ENCODE measurements at regions not wholly inside any gene's neighbourhood (a gene's known extent, or its start where the extent isn't known, plus 50 kb on each side); places are given as distances from the start of the nearest gene placed in this dataset.

DNA sequence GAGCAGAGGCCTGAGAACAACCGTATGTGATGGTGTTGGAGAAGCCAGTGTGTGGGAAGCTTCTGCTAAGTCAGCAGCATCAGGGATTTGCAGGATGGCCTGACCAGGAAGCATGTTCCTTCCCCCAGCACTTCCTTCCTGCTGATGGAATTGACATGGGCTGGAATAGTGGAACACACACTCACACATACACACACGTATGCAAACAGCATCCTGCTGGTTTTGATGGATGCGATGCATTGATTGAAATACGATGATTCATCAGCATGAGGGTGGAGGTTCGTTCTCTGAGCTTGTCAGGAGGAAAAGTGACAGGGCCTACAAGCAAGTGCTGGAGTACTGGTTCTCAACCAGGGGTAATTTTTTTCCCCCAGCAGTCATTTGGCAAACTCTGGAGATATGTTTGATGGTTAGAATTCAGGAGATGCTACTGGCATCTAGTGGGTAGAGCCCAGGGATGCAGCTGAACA is 229.1 kb downstream of the NFATC2 start:
- ATAC-seq, result no peak
- intact Hi-C loops (cut with micrococcal nuclease), result no loop called here
- ChIA-PET CTCF (interaction anchor here (0.8 to 2.8 kb wide), 6 partner anchors 92 to 519 kb away, joined by 3 to 8 read pairs (median 4); no protein-coding TSS in a partner anchor), POLR2A (no interaction called here)
- DNase-seq, result no peak
- Mint-ChIP-seq H3K27me3 (peaks cover 4% of the 10 kb centered on the region), H3K36me3 (ENCODE audit: low read depth) (no peaks in the 10 kb centered on the region), H3K27ac (no peak overlapping the region), H3K9me3 (peaks cover 6% of the 10 kb centered on the region), H3K4me1 (ENCODE audit: low read depth) (peaks cover 4% of the 10 kb centered on the region), H3K4me3 (no peak overlapping the region)
- TF ChIP-seq, protein P1, sequence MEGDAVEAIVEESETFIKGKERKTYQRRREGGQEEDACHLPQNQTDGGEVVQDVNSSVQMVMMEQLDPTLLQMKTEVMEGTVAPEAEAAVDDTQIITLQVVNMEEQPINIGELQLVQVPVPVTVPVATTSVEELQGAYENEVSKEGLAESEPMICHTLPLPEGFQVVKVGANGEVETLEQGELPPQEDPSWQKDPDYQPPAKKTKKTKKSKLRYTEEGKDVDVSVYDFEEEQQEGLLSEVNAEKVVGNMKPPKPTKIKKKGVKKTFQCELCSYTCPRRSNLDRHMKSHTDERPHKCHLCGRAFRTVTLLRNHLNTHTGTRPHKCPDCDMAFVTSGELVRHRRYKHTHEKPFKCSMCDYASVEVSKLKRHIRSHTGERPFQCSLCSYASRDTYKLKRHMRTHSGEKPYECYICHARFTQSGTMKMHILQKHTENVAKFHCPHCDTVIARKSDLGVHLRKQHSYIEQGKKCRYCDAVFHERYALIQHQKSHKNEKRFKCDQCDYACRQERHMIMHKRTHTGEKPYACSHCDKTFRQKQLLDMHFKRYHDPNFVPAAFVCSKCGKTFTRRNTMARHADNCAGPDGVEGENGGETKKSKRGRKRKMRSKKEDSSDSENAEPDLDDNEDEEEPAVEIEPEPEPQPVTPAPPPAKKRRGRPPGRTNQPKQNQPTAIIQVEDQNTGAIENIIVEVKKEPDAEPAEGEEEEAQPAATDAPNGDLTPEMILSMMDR (IDR thresholded peaks at IDR 0.05), result no peak

DNA sequence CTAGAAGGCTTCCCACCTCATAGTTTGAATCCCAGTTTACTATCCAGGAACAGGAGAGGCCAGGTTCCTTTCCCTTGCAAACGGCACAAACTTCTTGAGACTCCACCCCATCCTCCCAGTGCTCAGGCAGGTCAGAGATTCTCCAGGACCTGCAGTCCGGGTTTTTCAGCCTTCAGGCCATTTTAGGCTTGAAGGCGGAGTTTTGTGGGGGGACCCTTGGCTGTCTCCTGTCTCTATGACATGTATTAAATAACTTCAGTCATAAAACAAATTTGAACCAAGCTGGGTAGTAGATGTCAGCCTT is 230.1 kb downstream of the NFATC2 start:
- no peak for DNase-seq
- TF ChIP-seq, protein P1 (IDR thresholded peaks at IDR 0.05), result no peak
- ChIA-PET CTCF (interaction anchor here (0.8 to 2.8 kb wide), 5 partner anchors 297 to 518 kb away, joined by 3 to 8 read pairs (median 5); no protein-coding TSS in a partner anchor), POLR2A (no interaction called here)
- no peaks in the 10 kb centered on the region for H3K4me1 Mint-ChIP-seq (ENCODE audit: low read depth)
- H3K4me3 Mint-ChIP-seq, result no peak overlapping the region
- H3K27me3 Mint-ChIP-seq, result peaks cover 4% of the 10 kb centered on the region
- no peak overlapping the region for H3K27ac Mint-ChIP-seq
- H3K9me3 Mint-ChIP-seq, result peaks cover 6% of the 10 kb centered on the region
- ATAC-seq, result no peak
- intact Hi-C loops (cut with micrococcal nuclease), result no loop called here
- H3K36me3 Mint-ChIP-seq (ENCODE audit: low read depth), result no peaks in the 10 kb centered on the region

DNA sequence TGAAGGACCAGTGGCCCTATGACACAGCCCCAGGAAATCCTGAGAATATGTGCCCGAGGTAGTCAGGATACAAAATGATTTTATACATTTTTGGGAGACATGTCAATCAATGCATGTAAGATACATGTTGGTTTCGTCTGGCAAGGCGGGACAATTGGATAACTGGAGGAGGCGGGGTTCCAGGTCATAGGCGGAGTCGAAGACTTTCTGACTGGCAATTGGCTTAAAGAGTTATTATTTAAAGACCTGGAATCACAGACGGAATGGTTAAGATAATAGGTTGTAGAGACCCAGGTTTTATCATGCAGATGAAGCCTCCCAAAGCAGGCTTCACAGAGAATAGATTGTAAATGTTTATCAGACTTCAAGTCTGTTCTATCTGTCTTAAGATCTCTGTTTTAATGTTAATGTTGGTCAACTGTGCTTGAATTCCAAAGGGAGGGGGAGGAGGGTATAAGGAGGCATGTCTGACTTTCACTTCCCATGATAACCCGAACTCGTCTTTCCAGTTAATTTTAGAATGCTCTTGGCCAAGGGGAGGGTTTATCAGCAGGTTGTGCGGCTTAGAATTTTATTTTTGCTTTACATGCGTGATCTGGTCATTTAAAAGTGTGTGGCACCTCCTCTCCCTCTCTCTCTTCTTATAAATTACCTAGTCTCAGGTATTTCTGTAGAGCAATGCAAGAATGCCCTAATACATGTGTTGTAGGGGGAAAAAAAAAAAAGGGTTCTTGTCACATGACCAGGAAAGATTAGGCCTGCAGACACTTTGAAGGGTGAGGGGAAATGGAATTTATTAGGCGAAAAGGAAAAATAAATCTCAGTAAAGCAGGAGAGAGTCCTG is 230.7 kb downstream of the NFATC2 start:
- intact Hi-C loops (cut with micrococcal nuclease), result no loop called here
- POLR2A ChIA-PET, result interaction anchor here (1.7 kb wide), 1 partner anchor 325 kb away, joined by 5 read pairs; no protein-coding TSS in a partner anchor
- no peak overlapping the region for H3K27ac Mint-ChIP-seq
- H3K27me3 Mint-ChIP-seq, result peaks cover 6% of the 10 kb centered on the region
- DNase-seq, result no peak
- peaks cover 6% of the 10 kb centered on the region for H3K9me3 Mint-ChIP-seq
- peaks cover 3% of the 10 kb centered on the region for H3K4me1 Mint-ChIP-seq (ENCODE audit: low read depth)
- CTCF ChIA-PET, result interaction anchor here (2.8 kb wide), 1 partner anchor 324 kb away, joined by 8 read pairs; no protein-coding TSS in a partner anchor
- H3K4me3 Mint-ChIP-seq, result no peak overlapping the region
- H3K36me3 Mint-ChIP-seq (ENCODE audit: low read depth), result no peaks in the 10 kb centered on the region
- TF ChIP-seq, protein P1 (IDR thresholded peaks at IDR 0.05), result no peak
- no peak for ATAC-seq

DNA sequence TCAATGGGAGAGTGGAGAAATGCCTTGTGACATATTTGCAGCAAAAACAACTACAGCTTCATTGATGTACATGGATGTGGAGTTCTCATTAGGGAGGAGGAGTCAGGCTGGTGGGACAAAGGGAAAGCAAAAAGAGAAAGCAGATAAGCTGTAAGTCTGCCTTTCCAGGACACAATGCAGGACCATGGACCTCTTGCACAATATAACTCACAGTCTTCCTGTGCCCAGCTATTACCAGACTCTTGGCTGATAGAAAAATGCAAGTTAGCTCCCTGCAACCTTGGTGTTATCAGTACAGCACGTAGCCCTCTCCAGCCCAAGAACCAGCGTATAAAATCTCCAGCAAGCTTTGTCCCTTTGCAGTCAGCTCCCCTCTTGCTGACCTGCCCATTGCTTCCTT is 232.3 kb downstream of the NFATC2 start:
- Mint-ChIP-seq H3K9me3 (no peaks in the 10 kb centered on the region), H3K27me3 (peaks cover 9% of the 10 kb centered on the region), H3K4me3 (no peak overlapping the region), H3K4me1 (ENCODE audit: low read depth) (peaks cover 3% of the 10 kb centered on the region), H3K36me3 (ENCODE audit: low read depth) (no peaks in the 10 kb centered on the region), H3K27ac (no peak overlapping the region)
- ATAC-seq, result no peak
- intact Hi-C loops (cut with micrococcal nuclease), result no loop called here
- no peak for DNase-seq
- ChIA-PET POLR2A (interaction anchor here (1.7 kb wide), 1 partner anchor 323 kb away, joined by 5 read pairs; no protein-coding TSS in a partner anchor), CTCF (interaction anchor here (6.4 to 8.2 kb wide), 2 partner anchors 321 to 328 kb away, joined by 56 to 210 read pairs; no protein-coding TSS in a partner anchor)
- TF ChIP-seq, protein P1 (IDR thresholded peaks at IDR 0.05), result no peak

DNA sequence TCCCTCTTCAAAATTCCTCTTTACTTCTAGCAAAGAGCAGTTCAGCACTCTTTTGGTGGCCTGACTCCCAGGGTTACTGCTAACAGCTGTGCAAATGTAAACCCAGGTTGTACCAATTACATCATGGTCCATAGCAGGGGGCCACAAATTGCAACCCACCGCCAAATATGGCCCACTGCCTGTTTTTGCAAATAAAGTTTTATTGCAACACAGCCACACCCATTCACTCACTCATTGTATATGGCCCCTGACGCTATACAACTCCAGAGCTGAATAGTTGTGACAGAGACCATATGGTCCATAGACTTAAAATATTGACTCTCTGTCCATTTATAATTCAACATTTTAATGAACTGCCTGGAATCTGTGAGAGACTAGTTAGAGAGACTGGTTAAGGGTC is 233.4 kb downstream of the NFATC2 start:
- ChIA-PET POLR2A (no interaction called here), CTCF (interaction anchor here (0.7 to 8.2 kb wide), 6 partner anchors 7 to 327 kb away, joined by 3 to 210 read pairs (median 36); no protein-coding TSS in a partner anchor)
- Mint-ChIP-seq H3K9me3 (no peaks in the 10 kb centered on the region), H3K27ac (no peak overlapping the region), H3K27me3 (peaks cover 11% of the 10 kb centered on the region), H3K4me1 (ENCODE audit: low read depth) (peaks cover 3% of the 10 kb centered on the region), H3K4me3 (no peak overlapping the region), H3K36me3 (ENCODE audit: low read depth) (no peaks in the 10 kb centered on the region)
- intact Hi-C loops (cut with micrococcal nuclease), result loop anchor here (5.0 kb wide), 1 partner anchor 87 kb away; no protein-coding TSS in a partner anchor
- ATAC-seq (no peak), DNase-seq (no peak)
- TF ChIP-seq, protein P1 (IDR thresholded peaks at IDR 0.05), result no peak

All from activated CD8-positive, alpha-beta T cell treated with anti-CD3 and anti-CD28 coated beads for 36 hours (primary cell).